ENCODE measurements at regions not wholly inside any gene's neighbourhood (a gene's known extent, or its start where the extent isn't known, plus 50 kb on each side); places are given as distances from the start of the nearest gene placed in this dataset.
"Not testable (repeated sequence)": the region's sequence is repeated elsewhere in the genome, so short reads cannot be mapped to it uniquely, and the experiment has no call there.

DNA sequence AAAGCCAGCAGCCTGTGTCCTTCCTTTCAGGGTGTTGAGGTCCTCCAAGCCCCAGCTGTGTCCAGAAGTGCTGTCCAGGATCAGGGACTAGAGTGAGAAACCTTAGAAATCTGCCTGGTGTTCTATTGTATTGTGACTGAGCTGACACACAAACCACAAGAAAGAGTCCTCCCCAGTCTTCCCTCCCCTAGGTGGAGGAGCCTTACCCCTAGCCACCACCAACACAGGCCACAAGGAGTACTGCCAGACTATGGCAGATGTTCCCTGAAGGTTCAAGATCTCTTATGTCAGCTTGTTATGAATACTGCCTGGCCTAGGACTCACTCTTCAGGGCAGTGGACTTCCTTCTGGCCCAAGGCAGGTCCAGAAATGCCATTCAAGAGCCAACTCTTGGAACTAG lies 514.1 kb upstream of the PITX2 start:
- DNase-seq (ENCODE audit: insufficient read length, low spot score) = no peak
- TF ChIP-seq, protein P1, sequence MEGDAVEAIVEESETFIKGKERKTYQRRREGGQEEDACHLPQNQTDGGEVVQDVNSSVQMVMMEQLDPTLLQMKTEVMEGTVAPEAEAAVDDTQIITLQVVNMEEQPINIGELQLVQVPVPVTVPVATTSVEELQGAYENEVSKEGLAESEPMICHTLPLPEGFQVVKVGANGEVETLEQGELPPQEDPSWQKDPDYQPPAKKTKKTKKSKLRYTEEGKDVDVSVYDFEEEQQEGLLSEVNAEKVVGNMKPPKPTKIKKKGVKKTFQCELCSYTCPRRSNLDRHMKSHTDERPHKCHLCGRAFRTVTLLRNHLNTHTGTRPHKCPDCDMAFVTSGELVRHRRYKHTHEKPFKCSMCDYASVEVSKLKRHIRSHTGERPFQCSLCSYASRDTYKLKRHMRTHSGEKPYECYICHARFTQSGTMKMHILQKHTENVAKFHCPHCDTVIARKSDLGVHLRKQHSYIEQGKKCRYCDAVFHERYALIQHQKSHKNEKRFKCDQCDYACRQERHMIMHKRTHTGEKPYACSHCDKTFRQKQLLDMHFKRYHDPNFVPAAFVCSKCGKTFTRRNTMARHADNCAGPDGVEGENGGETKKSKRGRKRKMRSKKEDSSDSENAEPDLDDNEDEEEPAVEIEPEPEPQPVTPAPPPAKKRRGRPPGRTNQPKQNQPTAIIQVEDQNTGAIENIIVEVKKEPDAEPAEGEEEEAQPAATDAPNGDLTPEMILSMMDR (IDR thresholded peaks at IDR 0.05; ENCODE audit: insufficient read depth, missing control alignments) = no peak
- no peak for FAIRE-seq

DNA sequence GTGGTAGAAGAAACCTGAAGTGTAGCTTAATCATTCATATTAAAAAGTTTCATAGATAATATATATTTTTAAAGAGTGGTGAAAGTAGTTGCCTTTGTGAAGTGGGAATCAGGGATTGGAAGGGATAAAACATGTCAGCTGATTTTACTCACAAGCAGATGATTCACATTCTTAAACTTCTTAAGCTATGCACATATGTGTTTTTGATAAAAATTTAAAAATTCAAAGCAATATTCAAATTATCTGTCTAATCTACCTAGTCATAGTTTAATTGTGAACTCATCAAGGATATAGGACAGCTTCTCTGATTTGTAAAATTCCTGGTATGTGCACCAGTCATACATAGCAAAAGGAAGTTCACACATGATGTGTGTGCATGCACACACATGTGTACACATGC lies 520.6 kb upstream of the PITX2 start:
- no peak for FAIRE-seq
- TF ChIP-seq, protein P1 (IDR thresholded peaks at IDR 0.05; ENCODE audit: insufficient read depth, missing control alignments) = no peak
- DNase-seq (ENCODE audit: insufficient read length, low spot score) = no peak

DNA sequence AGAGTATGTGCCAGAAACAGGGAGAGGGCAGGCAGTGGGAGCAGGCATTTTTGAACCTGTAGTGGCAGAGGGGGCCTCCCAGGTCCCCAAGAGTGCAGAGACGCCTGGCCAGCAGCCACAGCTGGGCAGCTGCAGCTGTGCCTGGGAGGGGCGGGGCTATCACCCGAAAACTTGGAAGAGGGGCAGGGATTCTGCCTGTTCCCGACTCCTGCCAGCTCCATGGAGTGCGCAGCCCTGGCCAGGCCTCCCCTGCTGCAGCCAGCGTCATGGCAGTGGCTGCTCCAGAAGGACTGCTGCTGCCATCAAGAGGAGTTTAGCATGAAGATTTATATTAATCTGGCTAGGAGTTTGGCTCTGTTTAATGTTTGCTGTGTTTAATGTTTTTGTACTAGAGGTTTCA lies 532.1 kb upstream of the PITX2 start:
- no peak for FAIRE-seq
- TF ChIP-seq, protein P1 (IDR thresholded peaks at IDR 0.05; ENCODE audit: insufficient read depth, missing control alignments) = no peak
- no peak for DNase-seq (ENCODE audit: insufficient read length, low spot score)

DNA sequence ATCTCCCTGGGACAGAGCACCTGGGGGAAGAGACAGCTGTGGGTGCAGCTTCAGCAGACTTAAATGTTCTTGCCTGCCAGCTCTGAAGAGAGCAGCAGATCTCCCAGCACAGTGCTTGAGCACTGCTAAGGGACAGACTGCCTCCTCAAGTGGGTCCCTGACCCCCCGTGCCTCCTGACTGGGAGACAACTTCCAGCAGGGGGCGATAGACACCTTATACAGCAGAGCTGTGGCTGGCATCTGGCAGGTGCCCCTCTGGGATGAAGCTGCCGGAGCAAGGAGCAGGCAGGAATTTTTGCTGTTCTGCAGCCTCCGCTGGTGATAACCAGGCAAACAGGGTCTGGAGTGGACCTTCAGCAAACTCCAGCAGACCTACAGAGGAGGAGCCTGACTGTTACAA lies 541.7 kb upstream of the PITX2 start:
- not testable (repeated sequence) for FAIRE-seq; DNase-seq (ENCODE audit: insufficient read length, low spot score)
- TF ChIP-seq, protein P1 (IDR thresholded peaks at IDR 0.05; ENCODE audit: insufficient read depth, missing control alignments) = peak; percentile 50

DNA sequence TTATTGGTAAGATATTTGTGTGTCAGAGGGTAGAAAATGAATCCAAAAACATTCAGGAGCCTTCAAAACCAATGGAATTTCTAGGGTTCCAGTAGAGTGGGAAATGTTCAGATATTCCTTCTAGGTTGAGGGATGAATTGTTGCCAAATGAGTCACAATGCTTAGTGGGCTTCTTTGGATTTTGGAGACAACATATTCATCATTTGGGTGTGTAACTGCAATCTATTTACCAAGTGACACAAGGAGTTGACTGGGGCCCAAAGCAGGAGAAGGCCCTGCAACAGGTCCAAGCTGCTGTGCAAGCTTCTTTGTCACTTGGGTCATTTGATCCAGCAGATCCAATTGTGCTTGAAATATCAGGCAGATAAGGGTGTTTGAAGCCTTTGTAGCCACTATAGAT lies 551.5 kb upstream of the PITX2 start:
- no peak for FAIRE-seq
- DNase-seq (ENCODE audit: insufficient read length, low spot score) = no peak
- TF ChIP-seq, protein P1 (IDR thresholded peaks at IDR 0.05; ENCODE audit: insufficient read depth, missing control alignments) = no peak

DNA sequence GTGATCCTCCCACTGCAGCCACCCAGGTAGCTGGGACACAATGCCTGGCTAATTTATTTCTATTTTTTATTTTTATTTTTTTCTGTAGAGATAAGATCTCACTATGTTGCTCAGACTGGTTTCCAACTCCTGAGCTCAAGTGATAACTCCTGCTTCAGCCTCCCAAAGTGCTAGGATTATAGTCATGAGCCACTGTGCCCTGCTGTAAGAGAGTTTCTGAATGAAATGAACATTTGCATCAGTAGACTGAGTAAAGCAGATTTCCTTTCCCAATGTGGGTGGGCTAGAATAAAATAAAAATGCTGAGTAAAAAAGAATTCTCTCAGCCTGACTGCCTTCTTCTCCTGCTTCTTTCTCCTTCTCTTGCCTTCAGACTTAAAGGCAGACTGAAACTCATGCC lies 555.4 kb upstream of the PITX2 start:
- TF ChIP-seq, protein P1 (IDR thresholded peaks at IDR 0.05; ENCODE audit: insufficient read depth, missing control alignments) = no peak
- DNase-seq (ENCODE audit: insufficient read length, low spot score) (no peak), FAIRE-seq (no peak)

DNA sequence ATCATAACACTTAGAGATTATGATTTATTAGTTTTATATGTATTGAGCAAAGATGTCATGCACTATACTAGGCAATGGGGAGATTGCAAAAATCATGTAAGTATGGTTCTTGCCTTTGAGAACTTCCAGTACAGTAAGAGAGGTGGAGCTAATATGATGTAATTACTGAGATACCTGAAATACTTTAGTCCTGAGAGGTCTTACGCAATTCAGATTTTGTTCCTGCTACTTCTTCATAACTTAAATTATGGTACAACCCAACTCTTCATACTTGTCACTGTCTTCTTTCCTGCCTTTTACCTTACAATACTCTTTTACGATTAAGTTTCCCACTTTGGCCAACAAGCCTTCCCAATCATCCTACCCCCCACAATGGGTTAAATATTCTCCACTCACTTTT lies 564.2 kb upstream of the PITX2 start:
- TF ChIP-seq, protein P1 (IDR thresholded peaks at IDR 0.05; ENCODE audit: insufficient read depth, missing control alignments) = no peak
- no peak for DNase-seq (ENCODE audit: insufficient read length, low spot score)
- FAIRE-seq = no peak
